ENCODE measurements at regions not wholly inside any gene's neighbourhood (a gene's known extent, or its start where the extent isn't known, plus 50 kb on each side); places are given as distances from the start of the nearest gene placed in this dataset.

DNA sequence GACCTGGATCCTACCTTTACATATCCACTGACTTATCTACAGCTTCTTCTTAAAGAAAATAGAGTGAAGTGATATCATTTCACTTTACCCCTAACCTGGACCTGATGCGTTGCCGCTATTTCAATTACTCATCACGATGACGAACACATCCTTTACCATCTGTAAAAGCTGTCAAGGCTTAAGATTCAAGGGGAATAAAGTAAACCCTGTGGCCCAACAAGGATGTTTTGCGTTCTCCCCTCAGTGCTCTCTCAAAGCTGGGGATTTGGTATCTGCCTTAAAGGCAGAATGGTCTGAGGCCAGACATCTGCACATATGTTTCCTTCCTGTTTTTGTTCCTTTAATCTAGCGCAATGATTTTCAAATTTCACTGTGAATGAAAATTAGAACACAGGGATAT, 100.1 kb upstream of the KLF7 start:
- TF ChIP-seq, protein P1, sequence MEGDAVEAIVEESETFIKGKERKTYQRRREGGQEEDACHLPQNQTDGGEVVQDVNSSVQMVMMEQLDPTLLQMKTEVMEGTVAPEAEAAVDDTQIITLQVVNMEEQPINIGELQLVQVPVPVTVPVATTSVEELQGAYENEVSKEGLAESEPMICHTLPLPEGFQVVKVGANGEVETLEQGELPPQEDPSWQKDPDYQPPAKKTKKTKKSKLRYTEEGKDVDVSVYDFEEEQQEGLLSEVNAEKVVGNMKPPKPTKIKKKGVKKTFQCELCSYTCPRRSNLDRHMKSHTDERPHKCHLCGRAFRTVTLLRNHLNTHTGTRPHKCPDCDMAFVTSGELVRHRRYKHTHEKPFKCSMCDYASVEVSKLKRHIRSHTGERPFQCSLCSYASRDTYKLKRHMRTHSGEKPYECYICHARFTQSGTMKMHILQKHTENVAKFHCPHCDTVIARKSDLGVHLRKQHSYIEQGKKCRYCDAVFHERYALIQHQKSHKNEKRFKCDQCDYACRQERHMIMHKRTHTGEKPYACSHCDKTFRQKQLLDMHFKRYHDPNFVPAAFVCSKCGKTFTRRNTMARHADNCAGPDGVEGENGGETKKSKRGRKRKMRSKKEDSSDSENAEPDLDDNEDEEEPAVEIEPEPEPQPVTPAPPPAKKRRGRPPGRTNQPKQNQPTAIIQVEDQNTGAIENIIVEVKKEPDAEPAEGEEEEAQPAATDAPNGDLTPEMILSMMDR (conservative IDR thresholded peaks at IDR 0.05), result no peak
- no peak for TF ChIP-seq ZFX (IDR thresholded peaks at IDR 0.05)

Data from C4-2B (cell line).